Stomach (tissue), 4 donors: ENCODE measurements at regions not wholly inside any gene's neighbourhood (a gene's known extent, or its start where the extent isn't known, plus 50 kb on each side); places are given as distances from the start of the nearest gene placed in this dataset.

ENCODE experiments used
- EP300 ChIP-seq: sonication (generic); formaldehyde crosslinking; IDR thresholded peaks from one replicate; pipeline ENCODE4 v1.6.1; 2017; ENCODE audit warnings: antibody characterized with exemption
- POLR2A ChIP-seq, 4 donors: fragments of 450-650 bp; IDR thresholded peaks; one replicate each; pipeline ENCODE4 v1.6.1; 2016; ENCODE audit warnings: antibody characterized with exemption in 4 of 4, control low read depth in 2 of 4, mild to moderate bottlenecking in 1 of 4, moderate library complexity in 1 of 4
- POLR2AphosphoS5 ChIP-seq, 3 donors: sonication (generic); formaldehyde crosslinking; IDR thresholded peaks; one replicate each; pipeline ENCODE4 v1.6.1; 2016; ENCODE audit warnings: antibody characterized with exemption in 3 of 3
- TF ChIP-seq, protein P1 (sequence below), 7 experiments: fragments of 450-650 bp in 4 of 7; fragments of 200-600 bp in 3 of 7; sonication (generic) in 3 of 7; IDR thresholded peaks; one replicate each; pipeline ENCODE4 v1.5.1; 2016 to 2019; ENCODE audit warnings: antibody characterized with exemption in 7 of 7, control low read depth in 2 of 7, mild to moderate bottlenecking in 1 of 7

DNA sequence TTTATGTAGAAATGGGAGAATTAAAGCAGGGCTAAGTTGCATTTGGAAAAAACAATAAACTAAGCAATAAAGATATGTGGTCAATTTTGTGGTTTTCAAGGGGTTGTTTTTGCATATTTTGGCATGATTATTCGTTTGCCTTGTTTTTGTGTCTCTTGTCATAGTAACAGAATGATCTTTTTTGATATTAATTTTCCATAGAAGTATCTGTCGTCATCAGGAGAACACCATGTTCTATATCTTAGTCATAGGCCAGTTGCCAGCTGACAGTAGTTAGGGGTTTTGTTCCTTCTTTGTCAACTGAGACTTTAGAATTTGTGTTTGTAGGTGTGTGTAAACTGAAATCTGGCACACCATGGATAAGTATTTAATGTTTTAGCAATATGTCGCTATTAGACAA is 1354.8 kb downstream of the LRFN5 start:
- TF ChIP-seq, protein P1, sequence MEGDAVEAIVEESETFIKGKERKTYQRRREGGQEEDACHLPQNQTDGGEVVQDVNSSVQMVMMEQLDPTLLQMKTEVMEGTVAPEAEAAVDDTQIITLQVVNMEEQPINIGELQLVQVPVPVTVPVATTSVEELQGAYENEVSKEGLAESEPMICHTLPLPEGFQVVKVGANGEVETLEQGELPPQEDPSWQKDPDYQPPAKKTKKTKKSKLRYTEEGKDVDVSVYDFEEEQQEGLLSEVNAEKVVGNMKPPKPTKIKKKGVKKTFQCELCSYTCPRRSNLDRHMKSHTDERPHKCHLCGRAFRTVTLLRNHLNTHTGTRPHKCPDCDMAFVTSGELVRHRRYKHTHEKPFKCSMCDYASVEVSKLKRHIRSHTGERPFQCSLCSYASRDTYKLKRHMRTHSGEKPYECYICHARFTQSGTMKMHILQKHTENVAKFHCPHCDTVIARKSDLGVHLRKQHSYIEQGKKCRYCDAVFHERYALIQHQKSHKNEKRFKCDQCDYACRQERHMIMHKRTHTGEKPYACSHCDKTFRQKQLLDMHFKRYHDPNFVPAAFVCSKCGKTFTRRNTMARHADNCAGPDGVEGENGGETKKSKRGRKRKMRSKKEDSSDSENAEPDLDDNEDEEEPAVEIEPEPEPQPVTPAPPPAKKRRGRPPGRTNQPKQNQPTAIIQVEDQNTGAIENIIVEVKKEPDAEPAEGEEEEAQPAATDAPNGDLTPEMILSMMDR (IDR thresholded peaks at IDR 0.05): no peak
- TF ChIP-seq POLR2A (IDR thresholded peaks at IDR 0.05) (no peak), POLR2AphosphoS5 (IDR thresholded peaks at IDR 0.05) (no peak), EP300 (no peak)
